Keratinocyte (primary cell): ENCODE measurements at regions not wholly inside any gene's neighbourhood (a gene's known extent, or its start where the extent isn't known, plus 50 kb on each side); places are given as distances from the start of the nearest gene placed in this dataset.

Experiments
- CTCF ChIP-seq, 3 experiments: IDR thresholded peaks in 1 of 3; conservative IDR thresholded peaks in 1 of 3; optimal IDR thresholded peaks in 1 of 3; 2 replicates in 2 of 3; 3 replicates in 1 of 3; pipeline versions ENCODE3 to v1.5.1; 2011; ENCODE audit warnings: low read length in 3 of 3, mild to moderate bottlenecking in 3 of 3, moderate library complexity in 2 of 3, control low read depth in 1 of 3, inconsistent platforms in 1 of 3; ENCODE audit not compliant: insufficient read depth in 2 of 3; ENCODE audit errors: extremely low read depth in 1 of 3
- EZH2 ChIP-seq: IDR thresholded peaks from one replicate; pipeline ENCODE4 v1.6.1; 2012; ENCODE audit warnings: inconsistent platforms, mild to moderate bottlenecking, low read length, moderate library complexity

- no peak for TF ChIP-seq CTCF (optimal IDR thresholded peaks at IDR 0.05 in 1 of 3, IDR thresholded peaks at IDR 0.05 in 1 of 3, conservative IDR thresholded peaks at IDR 0.05 in 1 of 3; ENCODE audit: extremely low read depth in 1 of 3, insufficient read depth in 2 of 3, low read length in 3 of 3)
- no peak for TF ChIP-seq EZH2
Measured at GRCh38 chr18:41331661-41332060, 623.4 kb upstream of the PIK3C3 start.
